ENCODE measurements at regions not wholly inside any gene's neighbourhood (a gene's known extent, or its start where the extent isn't known, plus 50 kb on each side); places are given as distances from the start of the nearest gene placed in this dataset.

- Histone ChIP-seq H3K36me3 (no peaks in the 10 kb centered on the region), H3K4me2 (no peak overlapping the region), H3K9ac (no peak overlapping the region), H4K20me1 (no peaks in the 10 kb centered on the region), H3K9me3 (no peaks in the 10 kb centered on the region), H3K4me1 (no peaks in the 10 kb centered on the region), H3K27me3 (no peaks in the 10 kb centered on the region), H3K4me3 (no peak overlapping the region), H3K27ac (no peak overlapping the region)
- no peak for TF ChIP-seq Cebpa-rat (IDR thresholded peaks at IDR 0.05)
Measured at GRCh38 chr3:154522036-154522602, 92.1 kb upstream of the GPR149 start.

- Histone ChIP-seq H4K20me1 (no peaks in the 10 kb centered on the region), H3K27me3 (no peaks in the 10 kb centered on the region), H3K36me3 (no peaks in the 10 kb centered on the region), H3K9ac (no peak overlapping the region), H3K27ac (no peak overlapping the region), H3K4me2 (no peak overlapping the region), H3K9me3 (no peaks in the 10 kb centered on the region), H3K4me1 (no peaks in the 10 kb centered on the region), H3K4me3 (no peak overlapping the region)
- TF ChIP-seq Cebpa-rat (IDR thresholded peaks at IDR 0.05), result no peak
Measured at GRCh38 chr3:154517404-154517803, 87.4 kb upstream of the GPR149 start.

GRCh38 chr3:154515921-154516320 lies 85.9 kb upstream of the GPR149 start:
- no peak overlapping the region for H3K4me3 ChIP-seq
- H3K9ac ChIP-seq, result no peak overlapping the region
- TF ChIP-seq Cebpa-rat (IDR thresholded peaks at IDR 0.05), result no peak
- H3K27ac ChIP-seq, result no peak overlapping the region
- no peaks in the 10 kb centered on the region for H3K4me1 ChIP-seq
- H3K4me2 ChIP-seq, result no peak overlapping the region
- no peaks in the 10 kb centered on the region for H3K9me3 ChIP-seq
- no peaks in the 10 kb centered on the region for H3K36me3 ChIP-seq
- H3K27me3 ChIP-seq, result no peaks in the 10 kb centered on the region
- no peaks in the 10 kb centered on the region for H4K20me1 ChIP-seq

GRCh38 chr3:154510780-154511179 lies 80.8 kb upstream of the GPR149 start:
- Histone ChIP-seq H3K36me3 (no peaks in the 10 kb centered on the region), H3K27ac (no peak overlapping the region), H3K4me2 (no peak overlapping the region), H3K27me3 (no peaks in the 10 kb centered on the region), H3K4me3 (no peak overlapping the region), H3K9me3 (no peaks in the 10 kb centered on the region), H3K4me1 (no peaks in the 10 kb centered on the region), H3K9ac (no peak overlapping the region), H4K20me1 (no peaks in the 10 kb centered on the region)
- no peak for TF ChIP-seq Cebpa-rat (IDR thresholded peaks at IDR 0.05)

GRCh38 chr3:154507727-154508126 lies 77.7 kb upstream of the GPR149 start:
- Histone ChIP-seq H3K36me3 (no peaks in the 10 kb centered on the region), H3K4me3 (no peak overlapping the region), H3K27ac (no peak overlapping the region), H3K4me2 (no peak overlapping the region), H3K9ac (no peak overlapping the region), H3K4me1 (no peaks in the 10 kb centered on the region), H3K9me3 (no peaks in the 10 kb centered on the region), H4K20me1 (no peaks in the 10 kb centered on the region), H3K27me3 (no peaks in the 10 kb centered on the region)
- no peak for TF ChIP-seq Cebpa-rat (IDR thresholded peaks at IDR 0.05)

GRCh38 chr3:154496978-154497377 lies 67.0 kb upstream of the GPR149 start:
- Histone ChIP-seq H3K4me3 (no peak overlapping the region), H3K27me3 (no peaks in the 10 kb centered on the region), H3K9me3 (no peaks in the 10 kb centered on the region), H3K9ac (no peak overlapping the region), H4K20me1 (no peaks in the 10 kb centered on the region), H3K4me2 (no peak overlapping the region), H3K4me1 (no peaks in the 10 kb centered on the region), H3K27ac (no peak overlapping the region), H3K36me3 (no peaks in the 10 kb centered on the region)
- no peak for TF ChIP-seq Cebpa-rat (IDR thresholded peaks at IDR 0.05)

- no peaks in the 10 kb centered on the region for H3K4me1 ChIP-seq
- no peak overlapping the region for H3K4me3 ChIP-seq
- H3K9ac ChIP-seq, result no peak overlapping the region
- no peaks in the 10 kb centered on the region for H3K27me3 ChIP-seq
- no peak overlapping the region for H3K4me2 ChIP-seq
- no peak overlapping the region for H3K27ac ChIP-seq
- no peaks in the 10 kb centered on the region for H3K9me3 ChIP-seq
- H3K36me3 ChIP-seq, result no peaks in the 10 kb centered on the region
- no peaks in the 10 kb centered on the region for H4K20me1 ChIP-seq
- no peak for TF ChIP-seq Cebpa-rat (IDR thresholded peaks at IDR 0.05)
Measured at GRCh38 chr3:154496540-154496939, 66.5 kb upstream of the GPR149 start.

- Histone ChIP-seq H4K20me1 (no peaks in the 10 kb centered on the region), H3K4me2 (no peak overlapping the region), H3K27me3 (no peaks in the 10 kb centered on the region), H3K36me3 (no peaks in the 10 kb centered on the region), H3K9ac (no peak overlapping the region), H3K4me1 (no peaks in the 10 kb centered on the region), H3K27ac (no peak overlapping the region), H3K9me3 (no peaks in the 10 kb centered on the region), H3K4me3 (no peak overlapping the region)
- no peak for TF ChIP-seq Cebpa-rat (IDR thresholded peaks at IDR 0.05)
Measured at GRCh38 chr3:154486949-154487348, 57.0 kb upstream of the GPR149 start.

- Histone ChIP-seq H3K4me2 (no peak overlapping the region), H3K27ac (no peak overlapping the region), H3K4me3 (no peak overlapping the region), H3K9ac (no peak overlapping the region), H3K36me3 (no peaks in the 10 kb centered on the region), H4K20me1 (no peaks in the 10 kb centered on the region), H3K9me3 (no peaks in the 10 kb centered on the region), H3K4me1 (no peaks in the 10 kb centered on the region), H3K27me3 (no peaks in the 10 kb centered on the region)
- TF ChIP-seq Cebpa-rat (IDR thresholded peaks at IDR 0.05), result no peak
Measured at GRCh38 chr3:154482507-154482906, 52.5 kb upstream of the GPR149 start.

GRCh38 chr3:154480033-154480432 lies 50.0 kb upstream of the GPR149 start:
- Histone ChIP-seq H3K36me3 (no peaks in the 10 kb centered on the region), H3K9me3 (no peaks in the 10 kb centered on the region), H3K27me3 (no peaks in the 10 kb centered on the region), H3K4me3 (no peak overlapping the region), H3K4me1 (no peaks in the 10 kb centered on the region), H3K9ac (no peak overlapping the region), H4K20me1 (no peaks in the 10 kb centered on the region), H3K4me2 (no peak overlapping the region), H3K27ac (no peak overlapping the region)
- TF ChIP-seq Cebpa-rat (IDR thresholded peaks at IDR 0.05), result no peak

All from BLaER1 (cell line).